Spleen (tissue), 7 donors: ENCODE measurements at regions not wholly inside any gene's neighbourhood (a gene's known extent, or its start where the extent isn't known, plus 50 kb on each side); places are given as distances from the start of the nearest gene placed in this dataset.

Source experiments
- POLR2A ChIP-seq, 3 donors: fragments of 450-650 bp; IDR thresholded peaks; one replicate each; pipeline ENCODE4 v1.5.1; 2017; ENCODE audit warnings: antibody characterized with exemption in 3 of 3, mild to moderate bottlenecking in 1 of 3
- TF ChIP-seq, protein P1 (sequence below), 11 experiments: fragments of 200-600 bp in 7 of 11; fragments of 450-650 bp in 4 of 11; sonication (generic) in 4 of 11; IDR thresholded peaks in 8 of 11; conservative IDR thresholded peaks in 3 of 11; 1 replicate in 7 of 11; 2 replicates in 4 of 11; pipeline versions ENCODE4 v1.4.0 to v1.8.0; 2016 to 2021; ENCODE audit warnings: antibody characterized with exemption in 11 of 11, inconsistent platforms in 4 of 11, mild to moderate bottlenecking in 1 of 11
- donor health status: DM: no; HTN: no; CAD: no; lungs with moderate emphysema.
- donor health status: DM: no; HTN: no; CAD: no.
- donor health status: DM: no; HTN: no; CAD: no.

DNA sequence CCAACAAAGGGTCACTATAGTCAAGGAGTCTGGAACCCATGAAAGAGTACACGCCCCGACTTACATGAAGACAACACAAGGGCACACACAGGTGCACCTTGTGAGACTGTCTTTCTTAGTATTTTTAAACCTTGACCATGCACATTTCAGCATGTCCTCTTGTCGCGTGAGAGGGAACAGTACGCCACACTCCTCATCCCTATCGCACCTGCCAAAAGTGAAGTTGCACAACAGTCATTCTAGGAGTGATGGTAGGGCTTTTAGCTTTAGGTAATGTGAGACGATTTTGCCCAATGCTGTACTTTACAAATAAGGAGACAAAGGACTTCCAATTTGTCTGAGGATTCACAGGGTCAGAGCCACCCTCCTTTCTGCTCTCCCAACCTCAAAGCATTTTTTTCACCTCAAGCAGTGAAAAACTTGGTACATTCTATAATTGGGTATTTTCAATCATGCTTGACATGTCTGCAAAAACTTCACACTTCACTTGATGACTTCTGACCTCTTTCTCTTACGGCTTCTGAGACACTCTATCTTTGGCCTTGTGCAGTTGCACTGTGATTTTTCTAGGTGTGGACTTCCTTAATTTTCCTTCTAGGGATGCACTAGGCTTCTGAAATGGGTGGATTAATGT lies 173.9 kb upstream of the GRB10 start:
- TF ChIP-seq, protein P1, sequence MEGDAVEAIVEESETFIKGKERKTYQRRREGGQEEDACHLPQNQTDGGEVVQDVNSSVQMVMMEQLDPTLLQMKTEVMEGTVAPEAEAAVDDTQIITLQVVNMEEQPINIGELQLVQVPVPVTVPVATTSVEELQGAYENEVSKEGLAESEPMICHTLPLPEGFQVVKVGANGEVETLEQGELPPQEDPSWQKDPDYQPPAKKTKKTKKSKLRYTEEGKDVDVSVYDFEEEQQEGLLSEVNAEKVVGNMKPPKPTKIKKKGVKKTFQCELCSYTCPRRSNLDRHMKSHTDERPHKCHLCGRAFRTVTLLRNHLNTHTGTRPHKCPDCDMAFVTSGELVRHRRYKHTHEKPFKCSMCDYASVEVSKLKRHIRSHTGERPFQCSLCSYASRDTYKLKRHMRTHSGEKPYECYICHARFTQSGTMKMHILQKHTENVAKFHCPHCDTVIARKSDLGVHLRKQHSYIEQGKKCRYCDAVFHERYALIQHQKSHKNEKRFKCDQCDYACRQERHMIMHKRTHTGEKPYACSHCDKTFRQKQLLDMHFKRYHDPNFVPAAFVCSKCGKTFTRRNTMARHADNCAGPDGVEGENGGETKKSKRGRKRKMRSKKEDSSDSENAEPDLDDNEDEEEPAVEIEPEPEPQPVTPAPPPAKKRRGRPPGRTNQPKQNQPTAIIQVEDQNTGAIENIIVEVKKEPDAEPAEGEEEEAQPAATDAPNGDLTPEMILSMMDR (IDR thresholded peaks at IDR 0.05 in 8 of 11, conservative IDR thresholded peaks at IDR 0.05 in 3 of 11) = no peak
- TF ChIP-seq POLR2A (IDR thresholded peaks at IDR 0.05) = no peak
